Mammary epithelial cell (primary cell): ENCODE measurements at regions not wholly inside any gene's neighbourhood (a gene's known extent, or its start where the extent isn't known, plus 50 kb on each side); places are given as distances from the start of the nearest gene placed in this dataset.

Experiments used
- CTCF ChIP-seq, 2 donors: IDR thresholded peaks in 1 of 2; conservative IDR thresholded peaks in 1 of 2; 2 replicates each; pipeline ENCODE4 v1.5.1; 2011 to 2012; ENCODE audit warnings: inconsistent platforms in 2 of 2, low read length in 2 of 2, mild to moderate bottlenecking in 2 of 2, control low read depth in 1 of 2, low read depth in 1 of 2; ENCODE audit not compliant: insufficient read depth in 1 of 2; ENCODE audit errors: extremely low read depth in 1 of 2
- EZH2 ChIP-seq: IDR thresholded peaks from 2 replicates; pipeline ENCODE4 v1.6.1; 2012; ENCODE audit warnings: low read length, inconsistent platforms, borderline replicate concordance

- TF ChIP-seq EZH2 (no peak), CTCF (conservative IDR thresholded peaks at IDR 0.05 in 1 of 2, IDR thresholded peaks at IDR 0.05 in 1 of 2; ENCODE audit: extremely low read depth in 1 of 2, insufficient read depth in 1 of 2, low read depth in 1 of 2, low read length in 2 of 2) (no peak)
Observed at GRCh38 chr6:54579011-54579410, 267.6 kb upstream of the FAM83B start.
